ENCODE measurements at regions not wholly inside any gene's neighbourhood (a gene's known extent, or its start where the extent isn't known, plus 50 kb on each side); places are given as distances from the start of the nearest gene placed in this dataset.
A peak's percentile ranks its signal among the peaks of the same experiment; 100 is the strongest.

- H3K79me2 ChIP-seq (ENCODE audit: insufficient read depth, low read length), result no peaks in the 10 kb centered on the region
- H3K36me3 ChIP-seq (ENCODE audit: insufficient read depth, low read length), result no peaks in the 10 kb centered on the region
- TF ChIP-seq CTCF (IDR thresholded peaks at IDR 0.05; ENCODE audit: extremely low read depth, low read depth, low read length), result no peak
- H3K4me2 ChIP-seq (ENCODE audit: insufficient read depth, low read length), result no peak overlapping the region
- H3K27me3 ChIP-seq (ENCODE audit: insufficient read depth, low read length), result no peaks in the 10 kb centered on the region
- no peaks in the 10 kb centered on the region for H4K20me1 ChIP-seq (ENCODE audit: insufficient read depth, low read length)
- DNase-seq (ENCODE audit: insufficient read length, low spot score, missing footprints), result no peak
- H3K27ac ChIP-seq (ENCODE audit: low read depth, low read length), result no peak overlapping the region
- no peak overlapping the region for H3K4me3 ChIP-seq (ENCODE audit: insufficient read depth, low read length)
- no peaks in the 10 kb centered on the region for H3K4me1 ChIP-seq (ENCODE audit: insufficient read depth, low read length)
- no peaks in the 10 kb centered on the region for H3K9me3 ChIP-seq (ENCODE audit: low read depth, low read length)
- no peak overlapping the region for H2AFZ ChIP-seq (ENCODE audit: low read length)
These were observed 372.9 kb upstream of the TENM3 start for GRCh38 chr4:181870326-181870725.

DNA sequence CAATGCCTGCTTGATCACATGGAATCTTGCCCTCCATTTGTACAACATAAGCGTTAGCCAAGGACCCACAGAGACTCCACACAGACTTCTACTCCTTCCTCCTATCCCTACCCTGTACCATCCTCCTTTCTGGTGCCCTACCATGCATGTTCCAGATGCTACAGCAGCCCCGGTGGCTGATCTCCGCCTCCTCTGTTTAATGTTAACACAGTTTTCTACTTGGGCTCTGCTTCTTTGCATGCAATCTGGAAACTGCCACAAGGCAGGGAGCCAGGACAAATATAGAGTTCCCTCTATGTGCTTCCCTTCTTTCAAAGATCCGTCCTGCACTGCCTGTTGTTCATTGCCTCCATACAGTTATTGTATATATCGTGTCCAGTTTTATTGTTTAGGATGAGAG is 368.6 kb upstream of the TENM3 start:
- Histone ChIP-seq H2AFZ (ENCODE audit: low read length) (peak overlapping the region; percentile 10), H3K4me1 (ENCODE audit: insufficient read depth, low read length) (no peaks in the 10 kb centered on the region), H3K36me3 (ENCODE audit: insufficient read depth, low read length) (no peaks in the 10 kb centered on the region), H3K9me3 (ENCODE audit: low read depth, low read length) (no peaks in the 10 kb centered on the region), H3K79me2 (ENCODE audit: insufficient read depth, low read length) (no peaks in the 10 kb centered on the region), H4K20me1 (ENCODE audit: insufficient read depth, low read length) (no peaks in the 10 kb centered on the region), H3K4me2 (ENCODE audit: insufficient read depth, low read length) (no peak overlapping the region), H3K4me3 (ENCODE audit: insufficient read depth, low read length) (no peak overlapping the region), H3K27ac (ENCODE audit: low read depth, low read length) (no peak overlapping the region), H3K27me3 (ENCODE audit: insufficient read depth, low read length) (no peaks in the 10 kb centered on the region)
- DNase-seq (ENCODE audit: insufficient read length, low spot score, missing footprints), result no peak
- TF ChIP-seq CTCF (IDR thresholded peaks at IDR 0.05; ENCODE audit: extremely low read depth, low read depth, low read length), result no peak

- no peak overlapping the region for H2AFZ ChIP-seq (ENCODE audit: low read length)
- no peak for DNase-seq (ENCODE audit: insufficient read length, low spot score, missing footprints)
- H3K9me3 ChIP-seq (ENCODE audit: low read depth, low read length), result no peaks in the 10 kb centered on the region
- no peak overlapping the region for H3K4me2 ChIP-seq (ENCODE audit: insufficient read depth, low read length)
- H3K27ac ChIP-seq (ENCODE audit: low read depth, low read length), result no peak overlapping the region
- no peaks in the 10 kb centered on the region for H3K27me3 ChIP-seq (ENCODE audit: insufficient read depth, low read length)
- H3K4me3 ChIP-seq (ENCODE audit: insufficient read depth, low read length), result no peak overlapping the region
- no peaks in the 10 kb centered on the region for H3K4me1 ChIP-seq (ENCODE audit: insufficient read depth, low read length)
- H3K79me2 ChIP-seq (ENCODE audit: insufficient read depth, low read length), result no peaks in the 10 kb centered on the region
- no peaks in the 10 kb centered on the region for H4K20me1 ChIP-seq (ENCODE audit: insufficient read depth, low read length)
- H3K36me3 ChIP-seq (ENCODE audit: insufficient read depth, low read length), result no peaks in the 10 kb centered on the region
- no peak for TF ChIP-seq CTCF (IDR thresholded peaks at IDR 0.05; ENCODE audit: extremely low read depth, low read depth, low read length)
These were observed 365.8 kb upstream of the TENM3 start for GRCh38 chr4:181877329-181877848.

GRCh38 chr4:181890031-181890430 is 353.2 kb upstream of the TENM3 start:
- H3K4me2 ChIP-seq (ENCODE audit: insufficient read depth, low read length), result no peak overlapping the region
- H3K36me3 ChIP-seq (ENCODE audit: insufficient read depth, low read length), result no peaks in the 10 kb centered on the region
- no peak overlapping the region for H3K4me3 ChIP-seq (ENCODE audit: insufficient read depth, low read length)
- H2AFZ ChIP-seq (ENCODE audit: low read length), result no peak overlapping the region
- H4K20me1 ChIP-seq (ENCODE audit: insufficient read depth, low read length), result no peaks in the 10 kb centered on the region
- H3K79me2 ChIP-seq (ENCODE audit: insufficient read depth, low read length), result no peaks in the 10 kb centered on the region
- TF ChIP-seq CTCF (IDR thresholded peaks at IDR 0.05; ENCODE audit: extremely low read depth, low read depth, low read length), result no peak
- no peaks in the 10 kb centered on the region for H3K9me3 ChIP-seq (ENCODE audit: low read depth, low read length)
- H3K27ac ChIP-seq (ENCODE audit: low read depth, low read length), result no peak overlapping the region
- H3K4me1 ChIP-seq (ENCODE audit: insufficient read depth, low read length), result no peaks in the 10 kb centered on the region
- no peaks in the 10 kb centered on the region for H3K27me3 ChIP-seq (ENCODE audit: insufficient read depth, low read length)
- DNase-seq (ENCODE audit: insufficient read length, low spot score, missing footprints), result no peak
